Thyroid gland (tissue), 4 donors: ENCODE measurements at regions not wholly inside any gene's neighbourhood (a gene's known extent, or its start where the extent isn't known, plus 50 kb on each side); places are given as distances from the start of the nearest gene placed in this dataset.

ENCODE experiments used
- DNase-seq, 2 donors: peaks; one replicate each; pipeline ENCODE4 v3.0.0-alpha.2; 2019
- H3K27ac ChIP-seq, 3 donors: fragments of 200-600 bp; sonication (generic); 1 replicate in 2 of 3; 2 replicates in 1 of 3; pipeline ENCODE4 v1.5.1; 2016 to 2019; ENCODE audit warnings: mild to moderate bottlenecking in 1 of 3, moderate library complexity in 1 of 3
- H3K27me3 ChIP-seq: fragments of 200-600 bp; sonication (generic); one replicate; pipeline ENCODE4 v1.5.1; 2019
- H3K36me3 ChIP-seq, 2 donors: fragments of 200-600 bp; sonication (generic); one replicate each; pipeline ENCODE4 v1.5.1; 2016 to 2019
- H3K4me1 ChIP-seq, 2 donors: fragments of 200-600 bp; sonication (generic); one replicate each; pipeline ENCODE4 v1.5.1; 2017 to 2019
- H3K4me3 ChIP-seq, 3 donors: fragments of 200-600 bp; sonication (generic); replicated peaks in 1 of 3; 1 replicate in 2 of 3; 2 replicates in 1 of 3; pipeline ENCODE4 v1.5.1; 2016; ENCODE audit warnings: mild to moderate bottlenecking in 1 of 3
- H3K9me3 ChIP-seq: fragments of 200-600 bp; sonication (generic); one replicate; pipeline ENCODE4 v1.5.1; 2017
- POLR2A ChIP-seq, 2 donors: fragments of 450-650 bp; IDR thresholded peaks; one replicate each; pipeline ENCODE4 v1.6.1; 2017; ENCODE audit warnings: antibody characterized with exemption in 2 of 2, mild to moderate bottlenecking in 2 of 2, moderate library complexity in 1 of 2
- WGBS, 2 donors: methylation state at CpG; one replicate each; pipeline ENCODE4 v1.1.5; 2017; 5-methylcytosine and 5-hydroxymethylcytosine counted together
- intact Hi-C: fragments of 100-400 bp; cut with DNase I; formaldehyde crosslinking; loops from one replicate; pipeline ENCODE4 v1.15.1; 2023
- TF ChIP-seq, protein P1 (sequence below), 6 experiments: fragments of 200-600 bp in 3 of 6; fragments of 450-650 bp in 3 of 6; sonication (generic) in 3 of 6; IDR thresholded peaks; one replicate each; pipeline ENCODE4 v1.5.1; 2016 to 2019; ENCODE audit warnings: antibody characterized with exemption in 6 of 6, mild to moderate bottlenecking in 2 of 6, inconsistent platforms in 1 of 6, moderate library complexity in 1 of 6

DNA sequence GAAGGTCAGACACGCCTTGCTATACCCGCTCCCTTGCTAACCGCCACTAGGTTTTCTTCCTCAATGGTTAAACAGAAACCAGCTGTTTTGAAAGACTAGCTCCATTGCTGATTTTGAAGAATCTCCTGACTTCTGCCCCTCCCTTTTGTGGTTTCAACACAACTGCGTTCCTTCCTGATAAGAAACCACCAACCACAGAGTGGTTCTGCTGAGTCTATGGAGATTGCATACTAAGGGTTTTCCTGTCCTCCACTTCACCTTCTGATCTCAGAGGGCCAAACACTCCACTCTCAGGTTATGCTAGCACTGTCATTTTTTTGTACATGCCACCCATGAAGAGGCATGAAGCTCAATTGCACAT is 207.9 kb downstream of the MYLK4 start:
- Histone ChIP-seq H3K9me3 (no peaks in the 10 kb centered on the region), H3K27me3 (no peaks in the 10 kb centered on the region), H3K4me3 (no peak overlapping the region), H3K27ac (no peak overlapping the region), H3K36me3 (no peaks in the 10 kb centered on the region), H3K4me1 (no peaks in the 10 kb centered on the region)
- no peak for DNase-seq
- 87 to 94% methylated on average over 4 of the region's 4 CpGs for WGBS, 2 donors
- TF ChIP-seq, protein P1, sequence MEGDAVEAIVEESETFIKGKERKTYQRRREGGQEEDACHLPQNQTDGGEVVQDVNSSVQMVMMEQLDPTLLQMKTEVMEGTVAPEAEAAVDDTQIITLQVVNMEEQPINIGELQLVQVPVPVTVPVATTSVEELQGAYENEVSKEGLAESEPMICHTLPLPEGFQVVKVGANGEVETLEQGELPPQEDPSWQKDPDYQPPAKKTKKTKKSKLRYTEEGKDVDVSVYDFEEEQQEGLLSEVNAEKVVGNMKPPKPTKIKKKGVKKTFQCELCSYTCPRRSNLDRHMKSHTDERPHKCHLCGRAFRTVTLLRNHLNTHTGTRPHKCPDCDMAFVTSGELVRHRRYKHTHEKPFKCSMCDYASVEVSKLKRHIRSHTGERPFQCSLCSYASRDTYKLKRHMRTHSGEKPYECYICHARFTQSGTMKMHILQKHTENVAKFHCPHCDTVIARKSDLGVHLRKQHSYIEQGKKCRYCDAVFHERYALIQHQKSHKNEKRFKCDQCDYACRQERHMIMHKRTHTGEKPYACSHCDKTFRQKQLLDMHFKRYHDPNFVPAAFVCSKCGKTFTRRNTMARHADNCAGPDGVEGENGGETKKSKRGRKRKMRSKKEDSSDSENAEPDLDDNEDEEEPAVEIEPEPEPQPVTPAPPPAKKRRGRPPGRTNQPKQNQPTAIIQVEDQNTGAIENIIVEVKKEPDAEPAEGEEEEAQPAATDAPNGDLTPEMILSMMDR (IDR thresholded peaks at IDR 0.05) = no peak
- no peak for TF ChIP-seq POLR2A (IDR thresholded peaks at IDR 0.05)
- intact Hi-C loops = no loop called here

DNA sequence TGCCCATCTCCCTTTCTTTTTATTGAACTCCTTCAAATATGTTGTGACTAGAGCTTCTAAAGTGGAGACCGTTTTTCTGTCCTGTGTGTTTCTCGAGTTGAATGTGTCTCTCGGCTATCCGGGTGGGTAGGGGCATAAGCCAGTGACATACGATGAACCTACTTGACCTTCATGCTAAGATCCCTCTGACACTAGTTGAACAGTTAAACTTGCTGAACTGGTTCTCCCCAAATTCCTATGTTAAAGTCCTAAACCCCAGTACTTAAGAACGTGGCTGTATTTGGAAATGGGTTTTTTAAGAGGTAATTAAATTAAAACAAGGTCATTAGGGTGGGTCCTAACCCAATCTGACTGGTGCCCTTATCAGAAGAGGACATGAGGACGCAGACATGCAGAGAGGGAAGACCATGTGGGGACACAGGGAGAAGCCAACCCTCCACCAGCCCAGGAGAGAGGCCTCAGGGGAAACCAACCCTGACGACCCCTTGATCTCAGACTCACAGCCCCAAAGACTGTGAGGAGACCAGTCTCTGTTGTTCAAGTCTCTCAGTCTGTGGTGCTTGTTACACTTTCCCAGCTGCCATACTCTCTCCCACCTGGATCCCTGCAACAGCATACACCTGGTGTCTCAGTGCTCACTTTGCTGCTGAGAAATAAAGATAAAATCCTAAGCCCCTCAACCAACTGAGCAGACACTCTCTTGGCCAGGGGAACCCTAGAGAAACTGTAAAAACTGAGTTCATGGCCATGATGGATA is 208.4 kb downstream of the MYLK4 start:
- Histone ChIP-seq H3K36me3 (no peaks in the 10 kb centered on the region), H3K27ac (no peak overlapping the region), H3K27me3 (no peaks in the 10 kb centered on the region), H3K9me3 (no peaks in the 10 kb centered on the region), H3K4me3 (no peak overlapping the region), H3K4me1 (no peaks in the 10 kb centered on the region)
- intact Hi-C loops = no loop called here
- TF ChIP-seq POLR2A (IDR thresholded peaks at IDR 0.05) = no peak
- TF ChIP-seq, protein P1 (IDR thresholded peaks at IDR 0.05) = no peak
- 72 to 74% methylated on average over 8 of the region's 8 CpGs for WGBS, 2 donors
- DNase-seq = no peak

DNA sequence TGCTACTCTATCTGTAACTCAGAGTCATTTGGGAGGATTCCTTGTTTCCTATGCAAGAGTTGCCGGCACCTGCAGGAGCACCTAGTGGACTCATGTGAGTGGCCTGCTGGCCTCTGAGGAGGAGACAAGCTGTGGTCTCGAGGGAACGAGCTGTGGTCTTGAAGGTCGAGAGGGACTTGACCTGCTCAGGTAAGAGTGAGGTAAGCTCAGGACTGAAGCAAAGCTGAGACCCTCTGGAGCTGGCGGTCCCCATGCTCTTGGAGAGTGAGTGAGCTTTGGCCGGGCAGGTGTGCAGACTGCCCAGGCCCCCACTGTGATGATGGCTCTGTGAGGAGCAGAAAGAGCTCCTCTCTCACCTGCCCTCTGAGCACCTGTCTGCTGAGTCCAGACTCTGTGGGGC is 214.3 kb downstream of the MYLK4 start:
- TF ChIP-seq POLR2A (IDR thresholded peaks at IDR 0.05) = no peak
- TF ChIP-seq, protein P1 (IDR thresholded peaks at IDR 0.05) = no peak
- Histone ChIP-seq H3K27ac (no peak overlapping the region), H3K4me3 (no peak overlapping the region), H3K36me3 (no peaks in the 10 kb centered on the region), H3K27me3 (no peaks in the 10 kb centered on the region), H3K9me3 (no peaks in the 10 kb centered on the region), H3K4me1 (no peaks in the 10 kb centered on the region)
- DNase-seq = no peak
- intact Hi-C loops = no loop called here
- 64 to 73% methylated on average over 6 of the region's 6 CpGs for WGBS, 2 donors

DNA sequence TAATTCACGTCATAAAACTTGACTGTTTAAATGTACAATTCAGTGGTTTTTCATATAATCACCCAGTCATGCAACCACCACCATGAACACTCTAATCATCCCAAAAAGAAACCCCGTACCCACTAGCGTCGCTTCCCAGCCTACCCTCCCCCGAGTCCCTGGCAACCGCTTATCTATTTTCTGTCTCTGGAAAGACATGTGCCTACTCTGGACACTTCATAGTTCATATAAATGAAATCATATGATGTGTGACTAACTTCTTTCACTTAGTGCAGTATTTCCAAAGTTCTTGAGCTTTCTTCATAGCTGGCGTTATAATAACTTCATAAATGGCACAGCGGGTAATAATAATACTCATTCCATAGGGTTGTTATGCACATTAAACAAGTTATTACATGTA is 215.2 kb downstream of the MYLK4 start:
- no peaks in the 10 kb centered on the region for H3K27me3 ChIP-seq
- no peaks in the 10 kb centered on the region for H3K9me3 ChIP-seq
- H3K4me1 ChIP-seq = no peaks in the 10 kb centered on the region
- TF ChIP-seq, protein P1 (IDR thresholded peaks at IDR 0.05) = no peak
- TF ChIP-seq POLR2A (IDR thresholded peaks at IDR 0.05) = no peak
- no peaks in the 10 kb centered on the region for H3K36me3 ChIP-seq
- intact Hi-C loops = no loop called here
- H3K27ac ChIP-seq = no peak overlapping the region
- WGBS, 2 donors = 92 to 94% methylated on average over 8 of the region's 8 CpGs
- no peak for DNase-seq
- no peak overlapping the region for H3K4me3 ChIP-seq

DNA sequence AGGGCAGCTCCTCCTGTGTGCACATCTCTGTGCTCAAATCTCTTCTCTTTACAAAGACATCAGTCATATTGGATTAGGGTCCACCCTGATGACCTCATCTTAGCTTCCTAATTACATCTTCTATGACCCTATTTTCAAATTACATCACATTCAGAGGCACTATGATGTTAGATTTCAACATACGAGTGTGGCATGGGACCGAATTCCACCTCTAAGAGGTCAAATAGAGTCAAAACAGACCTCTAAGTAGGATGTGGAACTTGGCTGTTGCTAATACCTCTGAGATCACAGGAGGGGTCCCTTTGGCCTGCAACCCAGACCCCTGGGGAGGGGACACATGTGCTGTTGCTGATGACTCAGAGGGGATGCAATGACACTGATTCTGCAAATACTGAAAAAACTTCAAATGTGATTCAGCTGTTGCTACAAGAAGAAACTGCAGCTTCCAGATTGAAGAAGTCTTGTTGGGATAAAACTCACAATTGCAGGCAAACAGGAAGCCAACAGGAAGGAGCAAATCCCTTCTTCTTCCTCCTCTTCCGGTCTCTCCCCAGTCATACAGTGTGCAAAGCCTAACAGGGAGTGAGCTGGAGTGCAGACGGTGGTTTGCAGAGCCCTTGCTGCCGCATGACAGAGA is 216.2 kb downstream of the MYLK4 start:
- 55 to 66% methylated on average over 5 of the region's 5 CpGs for WGBS, 2 donors
- no peak for DNase-seq
- Histone ChIP-seq H3K9me3 (no peaks in the 10 kb centered on the region), H3K4me3 (no peak overlapping the region), H3K4me1 (no peaks in the 10 kb centered on the region), H3K27ac (no peak overlapping the region), H3K27me3 (no peaks in the 10 kb centered on the region), H3K36me3 (no peaks in the 10 kb centered on the region)
- intact Hi-C loops = no loop called here
- TF ChIP-seq POLR2A (IDR thresholded peaks at IDR 0.05) = no peak
- TF ChIP-seq, protein P1 (IDR thresholded peaks at IDR 0.05) = no peak
